NCI-H1436 (cell line): ENCODE measurements at regions not wholly inside any gene's neighbourhood (a gene's known extent, or its start where the extent isn't known, plus 50 kb on each side); places are given as distances from the start of the nearest gene placed in this dataset.

Source experiments
- DNase-seq: peaks from one replicate; lab custom pipeline; 2025; lab: John Stamatoyannopoulos, UW

DNA sequence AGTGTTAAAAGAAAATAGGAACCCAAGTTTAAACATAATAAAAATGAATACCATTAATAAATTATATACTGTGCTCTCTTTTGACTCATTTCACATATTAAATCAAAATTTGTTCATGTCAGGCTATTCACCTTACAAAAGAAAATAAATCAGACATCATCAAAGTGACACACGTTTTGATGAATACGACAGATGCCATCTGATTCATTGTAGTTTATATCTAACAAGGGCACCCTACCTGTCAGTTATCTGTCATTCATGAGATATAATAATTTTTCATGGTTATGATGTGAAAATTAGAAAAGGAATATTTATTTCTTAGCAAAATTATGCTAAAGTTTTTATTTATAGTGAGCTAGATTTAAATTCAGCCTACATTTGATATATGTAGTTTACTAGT lies 188.1 kb upstream of the PCDH17 start:
- no peak for DNase-seq

DNA sequence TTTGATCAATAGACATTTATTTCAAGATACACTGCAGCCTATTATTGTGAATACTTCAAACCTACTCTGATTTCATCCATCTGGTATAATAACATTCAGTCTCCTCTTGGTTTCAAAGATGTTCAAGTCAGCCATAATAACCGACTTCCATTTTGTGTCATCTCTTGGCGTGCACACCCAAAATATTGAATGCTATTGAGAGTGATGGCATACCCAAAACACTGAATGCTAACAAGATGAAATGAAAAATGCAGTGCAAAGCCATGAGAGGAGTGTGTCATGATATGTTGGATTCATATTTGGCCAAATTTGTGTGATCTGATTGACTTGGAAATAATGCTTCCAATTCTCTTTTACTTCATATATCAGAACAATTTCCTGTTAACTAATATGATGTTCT lies 181.2 kb upstream of the PCDH17 start:
- DNase-seq: no peak

DNA sequence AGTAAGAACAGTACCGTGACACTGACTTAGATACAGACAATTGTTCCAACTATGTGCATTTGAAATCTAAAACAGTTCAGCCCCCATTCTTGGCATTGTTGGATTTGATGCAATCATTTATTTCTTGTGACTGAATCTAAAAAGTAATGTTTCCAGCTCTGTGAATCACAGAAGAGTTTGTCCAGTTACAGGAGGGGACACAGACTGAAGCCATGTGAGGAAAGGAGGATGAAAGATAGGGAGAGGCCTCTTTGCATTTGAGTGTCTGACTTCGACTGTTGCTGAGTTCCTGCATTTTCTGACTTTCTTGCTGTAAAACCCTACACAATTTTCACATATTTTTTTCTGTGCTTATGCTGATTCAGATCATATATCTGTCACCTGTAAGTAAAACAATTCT lies 179.3 kb upstream of the PCDH17 start:
- no peak for DNase-seq

DNA sequence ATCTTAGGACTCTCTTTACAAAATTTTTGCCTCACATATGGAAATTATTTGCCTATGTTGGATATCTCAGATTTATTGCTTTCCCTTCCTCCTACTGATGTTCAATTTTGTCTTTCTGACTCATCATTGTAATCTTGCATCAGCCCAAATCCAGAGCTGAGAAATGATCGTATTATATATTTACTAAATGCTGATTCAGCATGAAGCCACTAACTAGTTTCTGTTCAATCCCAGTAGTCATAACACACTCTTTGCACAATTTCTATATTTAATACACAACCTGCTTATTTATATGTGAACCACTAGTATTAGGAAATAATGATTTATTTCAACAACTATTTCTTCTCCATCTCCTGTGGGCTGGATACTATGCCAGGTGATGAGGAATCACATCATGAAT lies 161.1 kb upstream of the PCDH17 start:
- no peak for DNase-seq

GRCh38 chr13:57491318-57491717 lies 140.2 kb upstream of the PCDH17 start:
- DNase-seq: no peak

GRCh38 chr13:57507752-57508463 lies 123.6 kb upstream of the PCDH17 start:
- DNase-seq: no peak

GRCh38 chr13:57511603-57512002 lies 119.9 kb upstream of the PCDH17 start:
- DNase-seq: no peak

- no peak for DNase-seq
Measured at GRCh38 chr13:57527114-57527735, 104.3 kb upstream of the PCDH17 start.

GRCh38 chr13:57531256-57531655 lies 100.3 kb upstream of the PCDH17 start:
- no peak for DNase-seq

- DNase-seq: no peak
Measured at GRCh38 chr13:57546942-57547341, 84.6 kb upstream of the PCDH17 start.

GRCh38 chr13:57552437-57552836 lies 79.1 kb upstream of the PCDH17 start:
- DNase-seq: no peak

DNA sequence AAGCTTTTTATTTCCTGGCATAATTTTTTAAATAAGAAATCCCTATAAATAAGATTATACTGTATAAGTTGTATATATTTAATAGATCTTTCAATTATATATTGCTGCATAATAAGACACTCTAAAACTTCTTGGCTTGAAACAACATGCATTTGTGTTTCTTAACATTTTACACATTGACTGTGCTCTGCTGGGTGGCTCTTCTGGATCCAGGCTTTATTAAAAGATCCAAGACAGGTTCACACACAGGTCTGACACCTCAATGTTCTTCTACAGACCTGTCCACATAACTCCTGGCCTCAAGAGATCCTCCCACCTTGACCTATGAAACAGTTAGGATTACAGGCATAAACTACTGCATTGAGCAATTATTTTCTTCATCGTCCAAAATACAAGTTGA lies 77.6 kb upstream of the PCDH17 start:
- no peak for DNase-seq

GRCh38 chr13:57558051-57558467 lies 73.5 kb upstream of the PCDH17 start:
- peak; percentile 18 for DNase-seq

GRCh38 chr13:57568865-57569264 lies 62.7 kb upstream of the PCDH17 start:
- no peak for DNase-seq

- DNase-seq: no peak
Measured at GRCh38 chr13:57569986-57570385, 61.6 kb upstream of the PCDH17 start.
